WERI-Rb-1 (cell line): ENCODE measurements at regions not wholly inside any gene's neighbourhood (a gene's known extent, or its start where the extent isn't known, plus 50 kb on each side); places are given as distances from the start of the nearest gene placed in this dataset.

Source experiments
- DNase-seq: peaks from one replicate; pipeline ENCODE4 v3.0.0-alpha.2; 2020
- H3K27ac ChIP-seq: fragments of 250-450 bp; sonication (Bioruptor Pico); 2 replicates; pipeline ENCODE4 v1.5.1; 2020; ENCODE audit warnings: mild to moderate bottlenecking, moderate library complexity
- H3K27me3 ChIP-seq: fragments of 250-450 bp; sonication (Bioruptor Pico); 2 replicates; pipeline ENCODE4 v1.5.1; 2021; ENCODE audit warnings: mild to moderate bottlenecking, low read depth, moderate library complexity; ENCODE audit not compliant: insufficient read depth, severe bottlenecking
- H3K36me3 ChIP-seq: fragments of 250-450 bp; sonication (Bioruptor Pico); 2 replicates; pipeline ENCODE4 v1.5.1; 2020; ENCODE audit warnings: mild to moderate bottlenecking, moderate library complexity
- H3K4me3 ChIP-seq: 2 replicates; pipeline ENCODE4 v1.5.1; 2011; ENCODE audit warnings: low read depth, mild to moderate bottlenecking, control low read depth, low read length
- H3K9me3 ChIP-seq: fragments of 250-450 bp; sonication (Bioruptor Pico); 2 replicates; pipeline ENCODE4 v1.5.1; 2021; ENCODE audit warnings: mild to moderate bottlenecking, moderate library complexity; ENCODE audit not compliant: severe bottlenecking
- TF ChIP-seq, protein P1 (sequence below): IDR thresholded peaks from 2 replicates; pipeline ENCODE4 v1.5.1; 2011; ENCODE audit warnings: low read depth, mild to moderate bottlenecking, control low read depth, inconsistent platforms, low read length

DNA sequence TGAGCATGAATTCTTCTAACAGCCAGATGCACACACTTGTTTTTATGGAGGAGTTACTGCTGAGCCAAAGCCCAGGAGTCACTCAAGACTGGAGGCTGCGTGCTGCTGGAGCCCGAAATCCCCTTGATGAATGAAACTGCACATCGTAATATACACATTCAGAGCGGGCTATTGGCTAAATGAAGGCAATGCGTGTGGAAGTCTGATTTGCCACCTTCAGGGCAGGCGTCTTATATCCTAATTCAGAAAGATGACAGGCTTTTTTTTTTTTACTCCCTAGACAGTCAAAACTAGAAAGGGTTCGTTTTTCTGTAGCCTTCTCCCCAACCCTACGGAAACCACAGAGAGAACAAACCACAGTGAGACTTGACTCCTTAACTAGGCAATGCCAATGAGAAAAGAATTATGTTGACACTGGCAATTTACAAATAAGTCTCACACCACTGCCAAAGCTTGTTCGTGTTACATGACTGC, 227.2 kb upstream of the KLF14 start:
- H3K4me3 ChIP-seq, result no peak overlapping the region
- H3K27ac ChIP-seq, result no peak overlapping the region
- TF ChIP-seq, protein P1, sequence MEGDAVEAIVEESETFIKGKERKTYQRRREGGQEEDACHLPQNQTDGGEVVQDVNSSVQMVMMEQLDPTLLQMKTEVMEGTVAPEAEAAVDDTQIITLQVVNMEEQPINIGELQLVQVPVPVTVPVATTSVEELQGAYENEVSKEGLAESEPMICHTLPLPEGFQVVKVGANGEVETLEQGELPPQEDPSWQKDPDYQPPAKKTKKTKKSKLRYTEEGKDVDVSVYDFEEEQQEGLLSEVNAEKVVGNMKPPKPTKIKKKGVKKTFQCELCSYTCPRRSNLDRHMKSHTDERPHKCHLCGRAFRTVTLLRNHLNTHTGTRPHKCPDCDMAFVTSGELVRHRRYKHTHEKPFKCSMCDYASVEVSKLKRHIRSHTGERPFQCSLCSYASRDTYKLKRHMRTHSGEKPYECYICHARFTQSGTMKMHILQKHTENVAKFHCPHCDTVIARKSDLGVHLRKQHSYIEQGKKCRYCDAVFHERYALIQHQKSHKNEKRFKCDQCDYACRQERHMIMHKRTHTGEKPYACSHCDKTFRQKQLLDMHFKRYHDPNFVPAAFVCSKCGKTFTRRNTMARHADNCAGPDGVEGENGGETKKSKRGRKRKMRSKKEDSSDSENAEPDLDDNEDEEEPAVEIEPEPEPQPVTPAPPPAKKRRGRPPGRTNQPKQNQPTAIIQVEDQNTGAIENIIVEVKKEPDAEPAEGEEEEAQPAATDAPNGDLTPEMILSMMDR, result no peak
- no peaks in the 10 kb centered on the region for H3K36me3 ChIP-seq
- no peaks in the 10 kb centered on the region for H3K9me3 ChIP-seq
- no peaks in the 10 kb centered on the region for H3K27me3 ChIP-seq
- DNase-seq, result no peak

DNA sequence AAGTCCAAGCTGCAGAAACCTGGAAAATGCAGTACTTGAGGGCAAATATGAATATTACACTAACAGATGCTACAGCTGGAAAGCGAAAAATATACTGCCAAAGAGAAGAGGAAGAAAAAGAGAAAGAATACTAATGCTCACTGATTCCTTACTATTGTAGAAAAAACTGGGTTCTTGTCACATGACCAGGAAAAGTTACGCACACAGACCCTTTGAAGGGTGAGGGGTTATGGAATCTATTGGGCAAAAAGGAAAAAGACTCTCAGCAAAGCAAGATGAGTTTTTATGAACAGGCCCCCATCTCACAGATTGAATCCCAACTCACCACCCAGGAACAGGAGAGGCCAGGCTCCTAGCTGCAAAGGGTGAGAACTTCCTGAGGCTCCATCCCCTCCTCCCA, 228.1 kb upstream of the KLF14 start:
- Histone ChIP-seq H3K27ac (no peak overlapping the region), H3K4me3 (no peak overlapping the region)

DNA sequence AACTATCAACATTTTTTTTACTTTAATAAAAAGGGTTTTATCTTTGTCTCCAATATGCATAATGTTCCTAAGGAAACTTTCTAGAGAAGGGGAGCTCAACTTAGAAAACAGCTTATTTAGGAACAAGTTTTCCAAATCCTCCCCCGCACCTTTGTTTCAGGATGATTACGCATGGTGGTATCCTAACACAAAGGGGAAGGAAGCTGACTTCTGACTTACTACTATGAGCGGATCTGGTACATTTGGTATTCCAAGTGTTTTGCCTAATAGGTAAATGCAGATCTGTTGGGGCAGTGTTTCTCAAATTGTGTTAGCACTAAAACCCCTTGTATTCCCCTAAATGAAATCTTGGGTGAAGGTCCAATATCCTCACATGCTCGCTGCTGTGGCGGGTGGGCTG, 229.3 kb upstream of the KLF14 start:
- Histone ChIP-seq H3K27me3 (no peaks in the 10 kb centered on the region), H3K9me3 (no peaks in the 10 kb centered on the region), H3K4me3 (no peak overlapping the region), H3K27ac (no peak overlapping the region), H3K36me3 (no peaks in the 10 kb centered on the region)
- DNase-seq, result no peak
- TF ChIP-seq, protein P1, result no peak

More for the DNA sequence above, 228.1 kb upstream of the KLF14 start:
- Histone ChIP-seq H3K9me3 (no peaks in the 10 kb centered on the region), H3K36me3 (no peaks in the 10 kb centered on the region), H3K27me3 (no peaks in the 10 kb centered on the region)
- DNase-seq, result no peak
- TF ChIP-seq, protein P1, result no peak

DNA sequence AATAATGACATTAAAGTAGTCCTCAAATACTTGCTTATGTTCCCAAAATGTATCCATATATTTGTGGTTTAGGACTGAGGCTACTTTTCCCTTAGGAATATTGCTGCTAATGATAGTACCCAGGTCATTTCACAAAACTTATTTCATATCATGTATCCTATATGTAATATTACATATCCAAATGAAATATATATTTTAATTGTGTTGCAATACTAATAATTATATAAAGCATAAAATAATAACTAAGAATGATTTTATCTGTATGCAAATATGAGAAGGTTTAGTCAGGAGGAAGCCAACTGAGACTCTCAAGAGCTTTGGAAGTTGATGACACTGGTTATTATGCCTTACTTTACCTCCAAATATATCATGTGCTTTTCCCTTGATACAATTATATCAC, 231.5 kb upstream of the KLF14 start:
- TF ChIP-seq, protein P1, result no peak
- DNase-seq, result no peak
- H3K36me3 ChIP-seq, result no peaks in the 10 kb centered on the region
- H3K27me3 ChIP-seq, result no peaks in the 10 kb centered on the region
- H3K27ac ChIP-seq, result no peak overlapping the region
- no peak overlapping the region for H3K4me3 ChIP-seq
- no peaks in the 10 kb centered on the region for H3K9me3 ChIP-seq

DNA sequence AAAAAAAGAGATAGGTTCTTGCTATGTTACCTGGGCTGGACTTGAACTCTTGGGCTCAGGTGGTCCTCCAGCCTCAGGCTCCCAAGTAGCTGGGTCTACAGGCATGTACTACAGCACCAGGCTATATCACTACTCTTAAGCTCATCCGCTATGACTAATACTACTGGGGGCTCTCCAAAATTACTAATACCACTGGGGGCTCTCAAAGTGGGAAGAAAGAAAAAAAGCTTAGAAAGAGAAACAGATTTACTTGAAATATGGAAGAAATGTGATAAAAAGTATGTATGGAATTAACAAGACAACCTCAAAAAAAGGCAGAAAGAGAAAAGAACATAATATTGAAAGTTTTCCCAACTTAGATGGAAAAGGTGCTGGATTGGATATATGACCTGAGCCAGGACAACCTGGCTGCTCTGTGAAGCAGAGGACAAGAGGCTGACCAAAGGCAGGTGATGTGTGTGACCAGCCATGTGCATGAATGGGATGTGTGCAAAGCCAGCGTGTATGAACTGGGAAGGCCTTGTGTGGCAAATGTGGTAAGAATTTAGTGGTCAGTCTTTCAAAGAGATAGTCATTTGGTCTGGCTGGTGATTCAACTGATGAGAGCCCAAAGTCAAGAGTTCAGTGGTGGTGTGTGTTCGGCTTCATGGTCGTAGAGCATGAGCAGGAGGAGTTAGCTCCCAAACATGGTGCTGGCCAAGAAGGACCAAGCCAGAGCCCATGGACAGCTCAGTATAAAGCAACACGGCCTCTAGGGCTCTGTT, 232.4 kb upstream of the KLF14 start:
- H3K36me3 ChIP-seq, result no peaks in the 10 kb centered on the region
- no peak overlapping the region for H3K27ac ChIP-seq
- H3K4me3 ChIP-seq, result no peak overlapping the region
- no peak for DNase-seq
- no peaks in the 10 kb centered on the region for H3K9me3 ChIP-seq
- H3K27me3 ChIP-seq, result no peaks in the 10 kb centered on the region
- TF ChIP-seq, protein P1, result no peak

DNA sequence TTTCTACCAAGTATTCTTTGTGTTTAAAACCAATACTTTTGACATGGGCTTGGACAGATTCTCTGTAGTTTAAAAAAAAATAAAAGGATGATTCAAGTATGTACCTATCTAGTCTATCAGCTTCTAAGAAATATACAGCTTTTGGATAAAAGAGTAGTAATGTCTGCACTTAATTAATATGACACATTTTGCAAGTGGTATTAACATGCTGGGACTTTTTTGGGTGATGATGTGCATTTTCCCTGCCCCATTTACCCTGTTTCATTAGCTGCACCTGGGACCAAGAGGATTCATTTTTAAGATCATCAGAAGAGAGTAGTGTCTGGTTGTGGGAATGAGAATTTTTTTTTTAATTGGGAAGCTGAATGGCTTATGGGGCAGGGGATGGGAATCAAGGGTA, 236.2 kb upstream of the KLF14 start:
- Histone ChIP-seq H3K27ac (no peak overlapping the region), H3K9me3 (peaks cover 7% of the 10 kb centered on the region), H3K36me3 (no peaks in the 10 kb centered on the region), H3K4me3 (no peak overlapping the region), H3K27me3 (no peaks in the 10 kb centered on the region)
- TF ChIP-seq, protein P1, result no peak
- no peak for DNase-seq
